Astrocyte (in vitro differentiated cells and primary cell): ENCODE measurements at regions not wholly inside any gene's neighbourhood (a gene's known extent, or its start where the extent isn't known, plus 50 kb on each side); places are given as distances from the start of the nearest gene placed in this dataset.

ENCODE experiments used
- DNase-seq: peaks from one replicate; pipeline ENCODE4 v3.0.0-alpha.2; 2010; ENCODE audit warnings: low read depth
- FAIRE-seq: peaks from 2 replicates; lab custom pipeline; 2011; peaks lifted over from hg19 to GRCh38; lab: Jason Lieb, UNC
- H2AFZ ChIP-seq: 2 replicates; pipeline ENCODE4 v1.6.0; 2012; ENCODE audit warnings: low read depth, low read length, inconsistent platforms
- H3K27ac ChIP-seq: 2 replicates; pipeline ENCODE4 v1.5.1; 2011; ENCODE audit warnings: low read depth, low read length, inconsistent platforms
- H3K27me3 ChIP-seq: 2 replicates; pipeline ENCODE4 v1.6.0; 2011; ENCODE audit warnings: low read length, inconsistent platforms; ENCODE audit not compliant: insufficient read depth
- H3K36me3 ChIP-seq: 2 replicates; pipeline ENCODE4 v1.5.1; 2011; ENCODE audit warnings: low read length, inconsistent platforms; ENCODE audit not compliant: insufficient read depth
- H3K4me1 ChIP-seq: 2 replicates; pipeline ENCODE4 v1.5.1; 2011; ENCODE audit warnings: low read length, inconsistent platforms; ENCODE audit not compliant: insufficient read depth
- H3K4me2 ChIP-seq: 2 replicates; pipeline ENCODE4 v1.6.0; 2012; ENCODE audit warnings: low read length, inconsistent platforms
- H3K4me3 ChIP-seq: 2 replicates; pipeline ENCODE4 v1.5.1; 2011; ENCODE audit warnings: low read depth, mild to moderate bottlenecking, low read length, inconsistent platforms; ENCODE audit not compliant: insufficient read depth
- H3K79me2 ChIP-seq: 2 replicates; pipeline ENCODE4 v1.6.0; 2012; ENCODE audit warnings: mild to moderate bottlenecking, low read length, inconsistent platforms; ENCODE audit not compliant: insufficient read depth
- H3K9ac ChIP-seq: 2 replicates; pipeline ENCODE4 v1.6.0; 2012; ENCODE audit warnings: mild to moderate bottlenecking, low read length, inconsistent platforms
- H3K9me3 ChIP-seq: 2 replicates; pipeline ENCODE4 v1.5.1; 2012; ENCODE audit warnings: low read depth, mild to moderate bottlenecking, low read length, inconsistent platforms; ENCODE audit not compliant: insufficient read depth
- H4K20me1 ChIP-seq: 2 replicates; pipeline ENCODE4 v1.6.0; 2012; ENCODE audit warnings: low read length, inconsistent platforms; ENCODE audit not compliant: insufficient read depth
- H3K27ac Mint-ChIP-seq: one replicate; pipeline ENCODE4 v1.8.0; 2021; ENCODE audit warnings: mild to moderate bottlenecking, mixed read lengths; ENCODE audit not compliant: unreplicated experiment
- H3K27me3 Mint-ChIP-seq: one replicate; pipeline ENCODE4 v1.8.0; 2021; ENCODE audit warnings: low read depth, mixed read lengths; ENCODE audit not compliant: unreplicated experiment
- H3K36me3 Mint-ChIP-seq: one replicate; pipeline ENCODE4 v1.8.0; 2021; ENCODE audit warnings: low read depth, mixed read lengths; ENCODE audit not compliant: unreplicated experiment
- H3K4me1 Mint-ChIP-seq: one replicate; pipeline ENCODE4 v1.8.0; 2021; ENCODE audit warnings: low read depth, mixed read lengths; ENCODE audit not compliant: unreplicated experiment
- H3K4me3 Mint-ChIP-seq: one replicate; pipeline ENCODE4 v1.8.0; 2021; ENCODE audit warnings: mild to moderate bottlenecking, moderate library complexity, mixed read lengths; ENCODE audit not compliant: unreplicated experiment
- H3K9me3 Mint-ChIP-seq: one replicate; pipeline ENCODE4 v1.8.0; 2021; ENCODE audit warnings: mild to moderate bottlenecking, mixed read lengths; ENCODE audit not compliant: unreplicated experiment
- EZH2 ChIP-seq: IDR thresholded peaks from 2 replicates; pipeline ENCODE4 v1.6.1; 2012; ENCODE audit warnings: mild to moderate bottlenecking, low read length, inconsistent platforms; ENCODE audit not compliant: insufficient read depth
- TF ChIP-seq, protein P1 (sequence below): IDR thresholded peaks from 2 replicates; pipeline ENCODE4 v1.5.1; 2011; ENCODE audit warnings: low read depth, mild to moderate bottlenecking, inconsistent platforms, low read length, moderate library complexity; ENCODE audit not compliant: insufficient read depth

DNA sequence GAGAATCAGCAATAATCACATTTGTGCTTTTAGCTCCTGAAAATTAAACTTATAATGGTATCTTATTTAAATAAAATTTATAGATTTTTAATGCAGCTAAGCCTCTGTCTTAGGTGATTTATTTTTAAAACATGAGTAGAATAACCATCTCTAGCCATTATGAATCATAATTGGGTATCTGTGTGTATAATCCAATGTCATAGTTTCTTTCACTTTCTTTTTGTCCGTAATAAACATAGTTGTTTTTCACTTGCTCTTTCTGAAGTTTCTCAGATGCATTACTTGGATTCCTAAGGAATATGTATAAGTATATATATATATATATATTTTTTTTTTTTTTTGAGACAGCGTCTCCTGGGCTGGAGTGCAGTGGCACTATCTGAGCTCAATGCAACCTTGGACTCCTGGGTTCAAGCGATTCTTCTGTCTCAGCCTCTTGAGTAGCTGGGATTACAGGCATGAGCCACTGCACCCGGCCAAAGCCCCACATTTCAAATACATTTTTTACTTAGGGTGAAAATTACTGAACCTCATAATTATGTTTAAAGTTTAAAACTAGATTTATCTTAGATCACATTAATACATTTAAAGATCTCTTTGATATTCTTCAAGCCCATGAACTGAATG, 377.1 kb downstream of the PRDM9 start:
- FAIRE-seq: no peak
- no peak for TF ChIP-seq EZH2
- TF ChIP-seq, protein P1, sequence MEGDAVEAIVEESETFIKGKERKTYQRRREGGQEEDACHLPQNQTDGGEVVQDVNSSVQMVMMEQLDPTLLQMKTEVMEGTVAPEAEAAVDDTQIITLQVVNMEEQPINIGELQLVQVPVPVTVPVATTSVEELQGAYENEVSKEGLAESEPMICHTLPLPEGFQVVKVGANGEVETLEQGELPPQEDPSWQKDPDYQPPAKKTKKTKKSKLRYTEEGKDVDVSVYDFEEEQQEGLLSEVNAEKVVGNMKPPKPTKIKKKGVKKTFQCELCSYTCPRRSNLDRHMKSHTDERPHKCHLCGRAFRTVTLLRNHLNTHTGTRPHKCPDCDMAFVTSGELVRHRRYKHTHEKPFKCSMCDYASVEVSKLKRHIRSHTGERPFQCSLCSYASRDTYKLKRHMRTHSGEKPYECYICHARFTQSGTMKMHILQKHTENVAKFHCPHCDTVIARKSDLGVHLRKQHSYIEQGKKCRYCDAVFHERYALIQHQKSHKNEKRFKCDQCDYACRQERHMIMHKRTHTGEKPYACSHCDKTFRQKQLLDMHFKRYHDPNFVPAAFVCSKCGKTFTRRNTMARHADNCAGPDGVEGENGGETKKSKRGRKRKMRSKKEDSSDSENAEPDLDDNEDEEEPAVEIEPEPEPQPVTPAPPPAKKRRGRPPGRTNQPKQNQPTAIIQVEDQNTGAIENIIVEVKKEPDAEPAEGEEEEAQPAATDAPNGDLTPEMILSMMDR: no peak
- Mint-ChIP-seq H3K9me3 (peaks cover 2% of the 10 kb centered on the region), H3K27me3 (no peaks in the 10 kb centered on the region), H3K4me3 (no peak overlapping the region), H3K27ac (no peak overlapping the region), H3K4me1 (no peaks in the 10 kb centered on the region), H3K36me3 (no peaks in the 10 kb centered on the region)
- DNase-seq: no peak
- H2AFZ ChIP-seq: no peak overlapping the region
- no peaks in the 10 kb centered on the region for H3K36me3 ChIP-seq
- H3K9me3 ChIP-seq: no peaks in the 10 kb centered on the region
- no peaks in the 10 kb centered on the region for H3K79me2 ChIP-seq
- no peak overlapping the region for H3K4me3 ChIP-seq
- no peaks in the 10 kb centered on the region for H4K20me1 ChIP-seq
- no peak overlapping the region for H3K4me2 ChIP-seq
- no peak overlapping the region for H3K9ac ChIP-seq
- no peaks in the 10 kb centered on the region for H3K27me3 ChIP-seq
- H3K27ac ChIP-seq: no peak overlapping the region
- no peaks in the 10 kb centered on the region for H3K4me1 ChIP-seq

DNA sequence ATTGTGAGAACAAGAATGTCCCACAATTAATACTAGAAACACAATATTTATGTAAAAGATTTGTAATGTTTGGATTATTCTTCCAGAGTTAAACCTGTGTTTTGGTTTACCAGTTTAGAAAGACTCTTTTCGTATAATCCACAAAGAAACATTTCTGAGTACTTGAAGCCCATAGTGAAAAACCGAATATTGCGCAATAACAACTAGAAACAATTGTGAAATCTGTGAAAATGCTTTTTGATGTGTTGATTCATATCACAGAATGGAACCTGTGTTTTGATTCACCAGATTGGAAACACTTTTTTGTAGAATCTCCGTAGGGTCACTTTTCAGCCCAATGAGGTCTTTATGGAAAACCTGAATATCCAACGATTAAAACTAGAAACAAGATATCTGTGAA, 386.2 kb downstream of the PRDM9 start:
- Histone ChIP-seq H4K20me1 (no peaks in the 10 kb centered on the region), H3K36me3 (no peaks in the 10 kb centered on the region)

DNA sequence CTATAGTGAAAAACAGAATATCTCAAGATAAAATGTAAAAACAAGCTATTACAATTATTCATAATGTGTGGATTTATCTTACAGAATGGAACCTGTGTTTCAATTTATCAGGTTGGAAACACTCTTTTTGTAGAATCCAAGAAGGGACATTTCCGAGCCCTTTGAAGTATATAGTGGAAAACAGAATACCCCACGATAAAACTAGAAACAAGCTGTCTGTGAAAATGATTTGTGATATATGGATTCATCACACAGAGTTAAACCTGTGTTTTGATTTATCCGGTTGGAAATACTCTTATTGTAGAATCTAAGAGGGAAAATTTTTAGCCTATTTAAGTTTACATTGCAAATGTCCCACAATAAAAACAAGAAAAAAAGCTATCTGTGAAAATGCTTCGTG, 388.2 kb downstream of the PRDM9 start:
- Mint-ChIP-seq H3K36me3 (no peaks in the 10 kb centered on the region), H3K27ac (no peak overlapping the region), H3K4me1 (no peaks in the 10 kb centered on the region), H3K9me3 (peaks cover 3% of the 10 kb centered on the region), H3K27me3 (no peaks in the 10 kb centered on the region), H3K4me3 (no peak overlapping the region)
- DNase-seq (no peak), FAIRE-seq (no peak)
- Histone ChIP-seq H4K20me1 (no peaks in the 10 kb centered on the region), H3K9ac (no peak overlapping the region), H3K79me2 (no peaks in the 10 kb centered on the region), H3K27me3 (no peaks in the 10 kb centered on the region), H3K4me1 (no peaks in the 10 kb centered on the region), H3K27ac (no peak overlapping the region), H3K4me3 (no peak overlapping the region), H3K4me2 (no peak overlapping the region), H2AFZ (no peak overlapping the region), H3K9me3 (no peaks in the 10 kb centered on the region), H3K36me3 (no peaks in the 10 kb centered on the region)
- TF ChIP-seq EZH2: no peak
- TF ChIP-seq, protein P1: no peak

More for the DNA sequence above, 386.2 kb downstream of the PRDM9 start:
- Histone ChIP-seq H3K4me3 (no peak overlapping the region), H3K27me3 (no peaks in the 10 kb centered on the region), H3K27ac (no peak overlapping the region), H3K9me3 (no peaks in the 10 kb centered on the region), H3K9ac (no peak overlapping the region), H2AFZ (no peak overlapping the region), H3K79me2 (no peaks in the 10 kb centered on the region), H3K4me1 (no peaks in the 10 kb centered on the region), H3K4me2 (no peak overlapping the region)
- no peaks in the 10 kb centered on the region for H3K27me3 Mint-ChIP-seq
- FAIRE-seq (no peak), DNase-seq (no peak)
- no peak overlapping the region for H3K27ac Mint-ChIP-seq
- TF ChIP-seq EZH2: no peak
- TF ChIP-seq, protein P1: no peak
- no peak overlapping the region for H3K4me3 Mint-ChIP-seq
- H3K4me1 Mint-ChIP-seq: no peaks in the 10 kb centered on the region
- peaks cover 4% of the 10 kb centered on the region for H3K9me3 Mint-ChIP-seq
- H3K36me3 Mint-ChIP-seq: no peaks in the 10 kb centered on the region
